K562 (cell line): ENCODE measurements at regions not wholly inside any gene's neighbourhood (a gene's known extent, or its start where the extent isn't known, plus 50 kb on each side); places are given as distances from the start of the nearest gene placed in this dataset.

Source experiments
- CREBBP ChIP-seq: IDR thresholded peaks from one replicate; pipeline ENCODE4 v1.6.1; 2012; ENCODE audit warnings: low read depth, mild to moderate bottlenecking, control low read depth, inconsistent platforms, low read length
- EP300 ChIP-seq: IDR thresholded peaks from 2 replicates; pipeline ENCODE4 v1.6.1; 2012; ENCODE audit warnings: low read length, improper control_type of control experiment
- MTF1 ChIP-seq: fragments of 250-450 bp; sonication (Bioruptor Pico); IDR thresholded peaks from 2 replicates; pipeline ENCODE4 v1.9.0; 2021; ENCODE audit warnings: moderate library complexity, mild to moderate bottlenecking, inconsistent platforms, borderline replicate concordance
- NCOA6 ChIP-seq: fragments of 450-650 bp; IDR thresholded peaks from 2 replicates; pipeline ENCODE4 v1.6.1; 2017; ENCODE audit warnings: mild to moderate bottlenecking
- NFE2L1 ChIP-seq: fragments of 450-650 bp; IDR thresholded peaks from 2 replicates; pipeline ENCODE4 v1.6.1; 2016; ENCODE audit warnings: missing genetic modification characterization, low read depth, mild to moderate bottlenecking, missing compliant biosample characterization, moderate library complexity, borderline replicate concordance
- RFX1 ChIP-seq: fragments of 450-650 bp; IDR thresholded peaks from 2 replicates; pipeline ENCODE4 v1.6.1; 2016; ENCODE audit warnings: mild to moderate bottlenecking, moderate library complexity
- RUNX1 ChIP-seq: sonication (generic); IDR thresholded peaks from 2 replicates; pipeline ENCODE4 v1.6.1; 2016; ENCODE audit warnings: antibody characterized with exemption, low read depth
- TCFL5 ChIP-seq: fragments of 250-450 bp; sonication (Bioruptor Pico); conservative IDR thresholded peaks from 2 replicates; pipeline ENCODE4 v1.6.1; 2021; ENCODE audit warnings: mild to moderate bottlenecking, moderate library complexity, matching md5 sums
- VEZF1 ChIP-seq: fragments of 200-800 bp; sonication (Bioruptor generic); IDR thresholded peaks from 2 replicates; pipeline ENCODE4 v1.6.1; 2017; ENCODE audit warnings: missing genetic modification characterization, missing compliant biosample characterization
- ZBTB43 ChIP-seq: sonication (generic); formaldehyde crosslinking; IDR thresholded peaks from 2 replicates; pipeline ENCODE4 v1.8.0; 2023; ENCODE audit warnings: mild to moderate bottlenecking, missing genetic modification reagents
- ZKSCAN8 ChIP-seq: fragments of 200-800 bp; sonication (Bioruptor generic); IDR thresholded peaks from 2 replicates; pipeline ENCODE4 v1.6.1; 2016; ENCODE audit warnings: missing genetic modification characterization, missing compliant biosample characterization
- ZNF407 ChIP-seq: fragments of 450-650 bp; IDR thresholded peaks from 2 replicates; pipeline ENCODE4 v1.6.1; 2016; ENCODE audit warnings: low read depth
- ZNF57 ChIP-seq: fragments of 450-650 bp; formaldehyde crosslinking; IDR thresholded peaks from 2 replicates; pipeline ENCODE4 v1.4.0; 2020; ENCODE audit warnings: mild to moderate bottlenecking, moderate library complexity

GRCh38 chr6:105835373-105835772 is 250.8 kb upstream of the PRDM1 start (continued):
- TF ChIP-seq VEZF1 = 0 out of 2 replicates have a peak, but pooled peaks have one; percentile 39
- TF ChIP-seq MTF1 (CRISPR knock-in tag) = no peak
- peak; percentile 39; the same call in 1 of the 2 replicates for TF ChIP-seq EP300
- no peak for TF ChIP-seq NCOA6
- TF ChIP-seq CREBBP = no peak
- TF ChIP-seq ZNF57 (CRISPR knock-in tag) = no peak
- no peak for TF ChIP-seq RUNX1
- no peak for TF ChIP-seq ZBTB43
- no peak for TF ChIP-seq ZKSCAN8 (CRISPR knock-in tag)
- no peak for TF ChIP-seq TCFL5 (CRISPR knock-in tag)
- no peak for TF ChIP-seq NFE2L1 (tag)
- no peak for TF ChIP-seq RFX1
- TF ChIP-seq ZNF407 = no peak
- TF ChIP-seq, all 486 proteins: peak for 23
